ENCODE measurements at regions not wholly inside any gene's neighbourhood (a gene's known extent, or its start where the extent isn't known, plus 50 kb on each side); places are given as distances from the start of the nearest gene placed in this dataset.

- no peak for DNase-seq
Measured at GRCh38 chr17:71681427-71682173, 439.2 kb upstream of the SOX9 start.

- no peak for DNase-seq
Measured at GRCh38 chr17:71682174-71682494, 438.7 kb upstream of the SOX9 start.

GRCh38 chr17:71689782-71690181 is 431.0 kb upstream of the SOX9 start:
- no peak for DNase-seq

- no peak for DNase-seq
Measured at GRCh38 chr17:71699907-71700306, 420.9 kb upstream of the SOX9 start.

- DNase-seq, result no peak
Measured at GRCh38 chr17:71703701-71704100, 417.1 kb upstream of the SOX9 start.

GRCh38 chr17:71709271-71709890 is 411.4 kb upstream of the SOX9 start:
- no peak for DNase-seq

- DNase-seq, result no peak
Measured at GRCh38 chr17:71709946-71710345, 410.9 kb upstream of the SOX9 start.

- DNase-seq, result no peak
Measured at GRCh38 chr17:71710816-71711215, 410.0 kb upstream of the SOX9 start.

- DNase-seq, result no peak
Measured at GRCh38 chr17:71713846-71714245, 407.0 kb upstream of the SOX9 start.

- DNase-seq, result no peak
Measured at GRCh38 chr17:71724339-71724738, 396.5 kb upstream of the SOX9 start.

GRCh38 chr17:71725811-71726210 is 395.0 kb upstream of the SOX9 start:
- no peak for DNase-seq

- no peak for DNase-seq
Measured at GRCh38 chr17:71726341-71726740, 394.5 kb upstream of the SOX9 start.

- no peak for DNase-seq
Measured at GRCh38 chr17:71727292-71727691, 393.5 kb upstream of the SOX9 start.

- no peak for DNase-seq
Measured at GRCh38 chr17:71727723-71728122, 393.1 kb upstream of the SOX9 start.

- DNase-seq, result no peak
Measured at GRCh38 chr17:71730871-71731270, 389.9 kb upstream of the SOX9 start.

- no peak for DNase-seq
Measured at GRCh38 chr17:71735893-71736292, 384.9 kb upstream of the SOX9 start.

GRCh38 chr17:71740866-71741265 is 380.0 kb upstream of the SOX9 start:
- no peak for DNase-seq

- no peak for DNase-seq
Measured at GRCh38 chr17:71741836-71742235, 379.0 kb upstream of the SOX9 start.

- no peak for DNase-seq
Measured at GRCh38 chr17:71748872-71749271, 371.9 kb upstream of the SOX9 start.

- no peak for DNase-seq
Measured at GRCh38 chr17:71753070-71753469, 367.8 kb upstream of the SOX9 start.

GRCh38 chr17:71757156-71757555 is 363.7 kb upstream of the SOX9 start:
- DNase-seq, result no peak

GRCh38 chr17:71757956-71758355 is 362.9 kb upstream of the SOX9 start:
- DNase-seq, result no peak

- DNase-seq, result no peak
Measured at GRCh38 chr17:71759422-71760060, 361.3 kb upstream of the SOX9 start.

- no peak for DNase-seq
Measured at GRCh38 chr17:71760062-71760720, 360.6 kb upstream of the SOX9 start.
